ENCODE measurements at regions not wholly inside any gene's neighbourhood (a gene's known extent, or its start where the extent isn't known, plus 50 kb on each side); places are given as distances from the start of the nearest gene placed in this dataset.

- no peak overlapping the region for H3K27ac ChIP-seq (ENCODE audit: low read depth, low read length)
- H3K27me3 ChIP-seq (ENCODE audit: control insufficient read depth in 1 of 2, insufficient read depth in 2 of 2, low read length in 2 of 2) = no peaks in the 10 kb centered on the region
- no peak overlapping the region for H3K4me3 ChIP-seq (ENCODE audit: low read depth in 1 of 2, low read length in 2 of 2)
- H3K9ac ChIP-seq (ENCODE audit: low read depth in 1 of 2, low read length in 2 of 2) = no peak overlapping the region
- H3K4me1 ChIP-seq (ENCODE audit: control insufficient read depth in 1 of 2, insufficient read depth in 2 of 2, low read length in 2 of 2) = no peaks in the 10 kb centered on the region
- no peaks in the 10 kb centered on the region for H3K9me3 ChIP-seq (ENCODE audit: control insufficient read depth in 1 of 2, low read length in 2 of 2)
- no peaks in the 10 kb centered on the region for H3K36me3 ChIP-seq (ENCODE audit: control insufficient read depth in 1 of 2, insufficient read depth in 2 of 2, low read length in 2 of 2)
Observed at GRCh38 chr2:104756118-104756517, 97.8 kb upstream of the POU3F3 start.

DNA sequence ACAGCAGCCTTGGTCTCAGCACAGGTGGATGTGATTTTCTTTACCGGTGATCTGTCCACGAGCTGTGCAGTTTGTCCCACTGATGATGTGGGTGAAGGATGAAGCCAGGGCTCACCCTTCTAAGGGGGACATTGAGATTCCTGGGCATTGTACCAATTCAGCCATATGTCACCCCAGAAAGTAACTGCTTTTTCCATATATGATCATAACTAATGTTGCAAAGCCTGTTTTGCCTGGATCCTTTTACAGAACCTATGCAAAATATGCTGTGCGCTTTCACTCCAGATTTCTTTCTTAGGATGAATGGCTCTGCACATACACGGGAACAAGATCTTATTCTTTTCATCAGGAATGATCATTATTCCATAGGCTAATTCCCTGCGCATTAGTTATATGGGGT lies 96.9 kb upstream of the POU3F3 start:
- Histone ChIP-seq H3K9ac (ENCODE audit: low read depth in 1 of 2, low read length in 2 of 2) (no peak overlapping the region), H3K9me3 (ENCODE audit: control insufficient read depth in 1 of 2, low read length in 2 of 2) (no peaks in the 10 kb centered on the region), H3K36me3 (ENCODE audit: control insufficient read depth in 1 of 2, insufficient read depth in 2 of 2, low read length in 2 of 2) (no peaks in the 10 kb centered on the region), H3K4me3 (ENCODE audit: low read depth in 1 of 2, low read length in 2 of 2) (no peak overlapping the region), H3K27me3 (ENCODE audit: control insufficient read depth in 1 of 2, insufficient read depth in 2 of 2, low read length in 2 of 2) (no peaks in the 10 kb centered on the region), H3K27ac (ENCODE audit: low read depth, low read length) (no peak overlapping the region), H3K4me1 (ENCODE audit: control insufficient read depth in 1 of 2, insufficient read depth in 2 of 2, low read length in 2 of 2) (no peaks in the 10 kb centered on the region)

GRCh38 chr2:104758199-104758620 lies 95.7 kb upstream of the POU3F3 start:
- Histone ChIP-seq H3K4me3 (ENCODE audit: low read depth in 1 of 2, low read length in 2 of 2) (no peak overlapping the region), H3K9me3 (ENCODE audit: control insufficient read depth in 1 of 2, low read length in 2 of 2) (no peaks in the 10 kb centered on the region), H3K9ac (ENCODE audit: low read depth in 1 of 2, low read length in 2 of 2) (no peak overlapping the region), H3K36me3 (ENCODE audit: control insufficient read depth in 1 of 2, insufficient read depth in 2 of 2, low read length in 2 of 2) (no peaks in the 10 kb centered on the region), H3K27ac (ENCODE audit: low read depth, low read length) (no peak overlapping the region), H3K27me3 (ENCODE audit: control insufficient read depth in 1 of 2, insufficient read depth in 2 of 2, low read length in 2 of 2) (no peaks in the 10 kb centered on the region), H3K4me1 (ENCODE audit: control insufficient read depth in 1 of 2, insufficient read depth in 2 of 2, low read length in 2 of 2) (no peaks in the 10 kb centered on the region)

DNA sequence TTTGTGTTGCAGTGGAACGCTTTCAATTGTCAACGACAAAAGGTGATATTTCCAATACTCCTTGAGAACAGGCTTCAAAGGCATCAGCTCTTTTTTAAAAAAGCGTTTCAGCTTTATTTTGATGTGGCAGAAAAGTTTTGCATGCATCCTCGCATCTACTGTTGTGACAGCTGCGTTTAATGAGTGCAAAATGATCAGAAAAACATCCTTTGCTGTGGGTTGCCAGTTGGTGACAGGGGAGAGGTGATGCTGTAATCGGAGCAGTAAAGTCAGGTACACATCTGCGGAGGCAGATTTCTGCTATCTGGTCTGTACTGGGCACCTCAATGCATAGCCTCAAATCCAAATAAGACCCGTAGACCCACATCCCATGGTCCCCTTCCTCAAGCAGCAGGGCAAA lies 91.9 kb upstream of the POU3F3 start:
- no peaks in the 10 kb centered on the region for H3K36me3 ChIP-seq (ENCODE audit: control insufficient read depth in 1 of 2, insufficient read depth in 2 of 2, low read length in 2 of 2)
- no peaks in the 10 kb centered on the region for H3K27me3 ChIP-seq (ENCODE audit: control insufficient read depth in 1 of 2, insufficient read depth in 2 of 2, low read length in 2 of 2)
- H3K4me1 ChIP-seq (ENCODE audit: control insufficient read depth in 1 of 2, insufficient read depth in 2 of 2, low read length in 2 of 2) = no peaks in the 10 kb centered on the region
- no peak overlapping the region for H3K27ac ChIP-seq (ENCODE audit: low read depth, low read length)
- no peak overlapping the region for H3K9ac ChIP-seq (ENCODE audit: low read depth in 1 of 2, low read length in 2 of 2)
- H3K4me3 ChIP-seq (ENCODE audit: low read depth in 1 of 2, low read length in 2 of 2) = no peak overlapping the region
- H3K9me3 ChIP-seq (ENCODE audit: control insufficient read depth in 1 of 2, low read length in 2 of 2) = no peaks in the 10 kb centered on the region

- H3K9me3 ChIP-seq (ENCODE audit: control insufficient read depth in 1 of 2, low read length in 2 of 2) = no peaks in the 10 kb centered on the region
- no peak overlapping the region for H3K9ac ChIP-seq (ENCODE audit: low read depth in 1 of 2, low read length in 2 of 2)
- H3K27me3 ChIP-seq (ENCODE audit: control insufficient read depth in 1 of 2, insufficient read depth in 2 of 2, low read length in 2 of 2) = no peaks in the 10 kb centered on the region
- H3K4me1 ChIP-seq (ENCODE audit: control insufficient read depth in 1 of 2, insufficient read depth in 2 of 2, low read length in 2 of 2) = no peaks in the 10 kb centered on the region
- H3K27ac ChIP-seq (ENCODE audit: low read depth, low read length) = no peak overlapping the region
- H3K4me3 ChIP-seq (ENCODE audit: low read depth in 1 of 2, low read length in 2 of 2) = no peak overlapping the region
- no peaks in the 10 kb centered on the region for H3K36me3 ChIP-seq (ENCODE audit: control insufficient read depth in 1 of 2, insufficient read depth in 2 of 2, low read length in 2 of 2)
Observed at GRCh38 chr2:104766683-104767082, 87.2 kb upstream of the POU3F3 start.

GRCh38 chr2:104768694-104769093 lies 85.2 kb upstream of the POU3F3 start:
- Histone ChIP-seq H3K4me1 (ENCODE audit: control insufficient read depth in 1 of 2, insufficient read depth in 2 of 2, low read length in 2 of 2) (no peaks in the 10 kb centered on the region), H3K9ac (ENCODE audit: low read depth in 1 of 2, low read length in 2 of 2) (no peak overlapping the region), H3K4me3 (ENCODE audit: low read depth in 1 of 2, low read length in 2 of 2) (no peak overlapping the region), H3K27ac (ENCODE audit: low read depth, low read length) (no peak overlapping the region), H3K9me3 (ENCODE audit: control insufficient read depth in 1 of 2, low read length in 2 of 2) (no peaks in the 10 kb centered on the region), H3K36me3 (ENCODE audit: control insufficient read depth in 1 of 2, insufficient read depth in 2 of 2, low read length in 2 of 2) (no peaks in the 10 kb centered on the region), H3K27me3 (ENCODE audit: control insufficient read depth in 1 of 2, insufficient read depth in 2 of 2, low read length in 2 of 2) (no peaks in the 10 kb centered on the region)

DNA sequence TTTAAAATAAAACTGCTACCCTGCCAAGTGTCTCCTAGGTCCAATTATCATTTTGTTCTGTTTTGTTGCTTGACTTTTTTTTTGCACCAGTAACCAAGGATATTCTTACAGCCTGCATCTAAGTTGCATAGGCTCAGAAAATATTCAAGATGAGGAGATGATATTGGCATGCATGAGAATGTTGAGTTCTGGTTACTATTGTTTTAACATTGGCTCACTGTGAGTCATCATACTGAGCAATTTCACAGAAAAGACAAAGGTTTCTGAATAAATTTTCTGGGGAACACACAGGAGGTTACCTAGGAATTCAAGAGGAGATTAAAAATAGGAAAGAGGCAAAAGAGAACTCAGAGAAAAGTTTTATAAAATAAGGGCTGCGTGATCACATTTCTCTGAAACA lies 84.8 kb upstream of the POU3F3 start:
- Histone ChIP-seq H3K36me3 (ENCODE audit: control insufficient read depth in 1 of 2, insufficient read depth in 2 of 2, low read length in 2 of 2) (no peaks in the 10 kb centered on the region), H3K9ac (ENCODE audit: low read depth in 1 of 2, low read length in 2 of 2) (no peak overlapping the region), H3K9me3 (ENCODE audit: control insufficient read depth in 1 of 2, low read length in 2 of 2) (no peaks in the 10 kb centered on the region), H3K27me3 (ENCODE audit: control insufficient read depth in 1 of 2, insufficient read depth in 2 of 2, low read length in 2 of 2) (no peaks in the 10 kb centered on the region), H3K27ac (ENCODE audit: low read depth, low read length) (no peak overlapping the region), H3K4me1 (ENCODE audit: control insufficient read depth in 1 of 2, insufficient read depth in 2 of 2, low read length in 2 of 2) (no peaks in the 10 kb centered on the region), H3K4me3 (ENCODE audit: low read depth in 1 of 2, low read length in 2 of 2) (no peak overlapping the region)

GRCh38 chr2:104772996-104773395 lies 80.9 kb upstream of the POU3F3 start:
- Histone ChIP-seq H3K27ac (ENCODE audit: low read depth, low read length) (no peak overlapping the region), H3K36me3 (ENCODE audit: control insufficient read depth in 1 of 2, insufficient read depth in 2 of 2, low read length in 2 of 2) (no peaks in the 10 kb centered on the region), H3K4me1 (ENCODE audit: control insufficient read depth in 1 of 2, insufficient read depth in 2 of 2, low read length in 2 of 2) (no peaks in the 10 kb centered on the region), H3K9ac (ENCODE audit: low read depth in 1 of 2, low read length in 2 of 2) (no peak overlapping the region), H3K4me3 (ENCODE audit: low read depth in 1 of 2, low read length in 2 of 2) (no peak overlapping the region), H3K9me3 (ENCODE audit: control insufficient read depth in 1 of 2, low read length in 2 of 2) (no peaks in the 10 kb centered on the region), H3K27me3 (ENCODE audit: control insufficient read depth in 1 of 2, insufficient read depth in 2 of 2, low read length in 2 of 2) (no peaks in the 10 kb centered on the region)

DNA sequence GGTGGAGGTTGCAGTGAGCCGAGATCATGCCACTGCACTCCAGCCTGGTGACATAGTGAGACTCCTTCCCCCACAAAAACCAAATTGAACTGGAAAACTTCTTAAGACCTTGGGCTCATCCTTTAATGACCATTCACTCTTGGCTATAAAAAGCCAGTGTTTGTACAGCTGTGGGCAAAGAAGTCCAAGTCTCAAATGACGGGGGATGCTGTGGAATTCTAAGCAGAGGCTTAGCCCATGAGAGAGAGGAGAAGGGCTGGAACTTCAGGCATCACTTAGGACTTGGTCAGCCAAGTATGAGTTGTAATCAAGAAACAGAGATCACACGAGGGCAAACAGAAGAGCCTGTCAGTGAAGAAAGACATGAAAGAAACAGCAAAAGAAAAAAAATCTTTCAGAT lies 79.3 kb upstream of the POU3F3 start:
- Histone ChIP-seq H3K4me1 (ENCODE audit: control insufficient read depth in 1 of 2, insufficient read depth in 2 of 2, low read length in 2 of 2) (no peaks in the 10 kb centered on the region), H3K27me3 (ENCODE audit: control insufficient read depth in 1 of 2, insufficient read depth in 2 of 2, low read length in 2 of 2) (no peaks in the 10 kb centered on the region), H3K36me3 (ENCODE audit: control insufficient read depth in 1 of 2, insufficient read depth in 2 of 2, low read length in 2 of 2) (no peaks in the 10 kb centered on the region), H3K27ac (ENCODE audit: low read depth, low read length) (no peak overlapping the region), H3K9ac (ENCODE audit: low read depth in 1 of 2, low read length in 2 of 2) (no peak overlapping the region), H3K9me3 (ENCODE audit: control insufficient read depth in 1 of 2, low read length in 2 of 2) (no peaks in the 10 kb centered on the region), H3K4me3 (ENCODE audit: low read depth in 1 of 2, low read length in 2 of 2) (no peak overlapping the region)

DNA sequence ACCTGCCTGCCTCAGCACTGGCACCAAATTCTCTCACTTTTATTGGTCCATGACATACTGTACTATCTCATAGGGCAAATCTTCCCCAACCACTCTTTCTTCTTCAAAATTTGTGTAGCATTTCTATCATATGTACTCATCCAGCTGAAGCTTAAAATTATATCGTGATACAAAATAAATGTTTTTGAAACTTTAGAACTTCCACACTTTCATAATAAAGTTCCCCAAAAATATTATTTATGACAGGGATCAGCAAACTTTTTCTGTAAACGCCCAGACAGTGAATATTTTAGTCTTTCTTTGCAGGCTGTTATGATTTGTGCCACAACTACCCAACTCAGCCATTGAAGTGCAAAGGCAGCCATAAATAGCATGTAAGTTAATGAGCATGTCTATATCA lies 76.2 kb upstream of the POU3F3 start:
- Histone ChIP-seq H3K9ac (ENCODE audit: low read depth in 1 of 2, low read length in 2 of 2) (no peak overlapping the region), H3K4me3 (ENCODE audit: low read depth in 1 of 2, low read length in 2 of 2) (no peak overlapping the region), H3K9me3 (ENCODE audit: control insufficient read depth in 1 of 2, low read length in 2 of 2) (no peaks in the 10 kb centered on the region), H3K27ac (ENCODE audit: low read depth, low read length) (no peak overlapping the region), H3K27me3 (ENCODE audit: control insufficient read depth in 1 of 2, insufficient read depth in 2 of 2, low read length in 2 of 2) (no peaks in the 10 kb centered on the region), H3K36me3 (ENCODE audit: control insufficient read depth in 1 of 2, insufficient read depth in 2 of 2, low read length in 2 of 2) (no peaks in the 10 kb centered on the region), H3K4me1 (ENCODE audit: control insufficient read depth in 1 of 2, insufficient read depth in 2 of 2, low read length in 2 of 2) (no peaks in the 10 kb centered on the region)

GRCh38 chr2:104781151-104781550 lies 72.8 kb upstream of the POU3F3 start:
- Histone ChIP-seq H3K4me1 (ENCODE audit: control insufficient read depth in 1 of 2, insufficient read depth in 2 of 2, low read length in 2 of 2) (no peaks in the 10 kb centered on the region), H3K27ac (ENCODE audit: low read depth, low read length) (no peak overlapping the region), H3K4me3 (ENCODE audit: low read depth in 1 of 2, low read length in 2 of 2) (no peak overlapping the region), H3K9me3 (ENCODE audit: control insufficient read depth in 1 of 2, low read length in 2 of 2) (no peaks in the 10 kb centered on the region), H3K36me3 (ENCODE audit: control insufficient read depth in 1 of 2, insufficient read depth in 2 of 2, low read length in 2 of 2) (no peaks in the 10 kb centered on the region), H3K27me3 (ENCODE audit: control insufficient read depth in 1 of 2, insufficient read depth in 2 of 2, low read length in 2 of 2) (no peaks in the 10 kb centered on the region), H3K9ac (ENCODE audit: low read depth in 1 of 2, low read length in 2 of 2) (no peak overlapping the region)

Measured in duodenal mucosa (tissue), 2 donors.